ENCODE measurements at regions not wholly inside any gene's neighbourhood (a gene's known extent, or its start where the extent isn't known, plus 50 kb on each side); places are given as distances from the start of the nearest gene placed in this dataset.

GRCh38 chr14:62453226-62453625 lies 592.0 kb downstream of the KCNH5 start:
- intact Hi-C loops (cut with DNase I): no loop called here
- Histone ChIP-seq H3K4me1 (no peaks in the 10 kb centered on the region), H3K4me3 (no peak overlapping the region), H3K27me3 (no peaks in the 10 kb centered on the region), H3K36me3 (no peaks in the 10 kb centered on the region), H3K9me3 (peaks cover 0 to 3% (median 0%) of the 10 kb centered on the region in 4 donors), H3K27ac (no peak overlapping the region)
- 75 to 81% methylated on average over 2 of the region's 2 CpGs for WGBS, 2 donors
- no peak for TF ChIP-seq CTCF (IDR thresholded peaks at IDR 0.05)
- TF ChIP-seq POLR2AphosphoS5 (IDR thresholded peaks at IDR 0.05): no peak
- DNase-seq: no peak

GRCh38 chr14:62455446-62455845 lies 589.8 kb downstream of the KCNH5 start:
- TF ChIP-seq EP300 (IDR thresholded peaks at IDR 0.05) (no peak), POLR2A (IDR thresholded peaks at IDR 0.05) (no peak), POLR2AphosphoS5 (IDR thresholded peaks at IDR 0.05) (no peak), CTCF (IDR thresholded peaks at IDR 0.05) (no peak)
- DNase-seq: no peak
- Histone ChIP-seq H3K36me3 (no peaks in the 10 kb centered on the region), H3K27me3 (no peaks in the 10 kb centered on the region), H3K27ac (no peak overlapping the region), H3K4me3 (no peak overlapping the region), H3K9me3 (no peaks in the 10 kb centered on the region), H3K4me1 (no peaks in the 10 kb centered on the region)
- intact Hi-C loops (cut with DNase I): no loop called here
- WGBS, 2 donors: 89 to 95% methylated on average over 3 of the region's 3 CpGs

GRCh38 chr14:62462988-62463387 lies 582.3 kb downstream of the KCNH5 start:
- Histone ChIP-seq H3K27me3 (no peaks in the 10 kb centered on the region), H3K9me3 (no peaks in the 10 kb centered on the region), H3K27ac (no peak overlapping the region), H3K4me1 (no peaks in the 10 kb centered on the region), H3K36me3 (no peaks in the 10 kb centered on the region), H3K4me3 (no peak overlapping the region)
- TF ChIP-seq POLR2AphosphoS5 (IDR thresholded peaks at IDR 0.05) (no peak), CTCF (IDR thresholded peaks at IDR 0.05) (no peak), POLR2A (IDR thresholded peaks at IDR 0.05) (no peak), EP300 (IDR thresholded peaks at IDR 0.05) (no peak)
- intact Hi-C loops (cut with DNase I): no loop called here
- WGBS, 2 donors: 80 to 90% methylated on average over 4 of the region's 4 CpGs
- no peak for DNase-seq

- no peaks in the 10 kb centered on the region for H3K9me3 ChIP-seq
- no peak for DNase-seq
- WGBS, 2 donors: 93 to 95% methylated on average over 1 of the region's 1 CpG
- no peak overlapping the region for H3K27ac ChIP-seq
- H3K36me3 ChIP-seq: no peaks in the 10 kb centered on the region
- intact Hi-C loops (cut with DNase I): no loop called here
- no peaks in the 10 kb centered on the region for H3K4me1 ChIP-seq
- no peak overlapping the region for H3K4me3 ChIP-seq
- no peaks in the 10 kb centered on the region for H3K27me3 ChIP-seq
- TF ChIP-seq POLR2A (IDR thresholded peaks at IDR 0.05) (no peak), CTCF (IDR thresholded peaks at IDR 0.05) (no peak), POLR2AphosphoS5 (IDR thresholded peaks at IDR 0.05) (no peak), EP300 (IDR thresholded peaks at IDR 0.05) (no peak)
Measured at GRCh38 chr14:62468946-62469345, 576.3 kb downstream of the KCNH5 start.

GRCh38 chr14:62470935-62471334 lies 574.3 kb downstream of the KCNH5 start:
- intact Hi-C loops (cut with DNase I): no loop called here
- no peak for DNase-seq
- TF ChIP-seq CTCF (IDR thresholded peaks at IDR 0.05): no peak
- no peak for TF ChIP-seq POLR2A (IDR thresholded peaks at IDR 0.05)
- TF ChIP-seq EP300 (IDR thresholded peaks at IDR 0.05): no peak
- TF ChIP-seq POLR2AphosphoS5 (IDR thresholded peaks at IDR 0.05): no peak
- Histone ChIP-seq H3K4me3 (no peak overlapping the region), H3K9me3 (no peaks in the 10 kb centered on the region), H3K27ac (no peak overlapping the region), H3K4me1 (no peaks in the 10 kb centered on the region), H3K36me3 (no peaks in the 10 kb centered on the region), H3K27me3 (no peaks in the 10 kb centered on the region)
- WGBS, 2 donors: 71 to 79% methylated on average over 4 of the region's 4 CpGs
